Fibroblast of skin of left biceps (primary cell): ENCODE measurements at regions not wholly inside any gene's neighbourhood (a gene's known extent, or its start where the extent isn't known, plus 50 kb on each side); places are given as distances from the start of the nearest gene placed in this dataset.
"Not testable (repeated sequence)": the region's sequence is repeated elsewhere in the genome, so short reads cannot be mapped to it uniquely, and the experiment has no call there.

Experiments used
- DNase-seq, 2 experiments: peaks; one replicate each; pipeline ENCODE4 v3.0.0-alpha.2; 2013; ENCODE audit warnings: low read depth in 2 of 2

DNA sequence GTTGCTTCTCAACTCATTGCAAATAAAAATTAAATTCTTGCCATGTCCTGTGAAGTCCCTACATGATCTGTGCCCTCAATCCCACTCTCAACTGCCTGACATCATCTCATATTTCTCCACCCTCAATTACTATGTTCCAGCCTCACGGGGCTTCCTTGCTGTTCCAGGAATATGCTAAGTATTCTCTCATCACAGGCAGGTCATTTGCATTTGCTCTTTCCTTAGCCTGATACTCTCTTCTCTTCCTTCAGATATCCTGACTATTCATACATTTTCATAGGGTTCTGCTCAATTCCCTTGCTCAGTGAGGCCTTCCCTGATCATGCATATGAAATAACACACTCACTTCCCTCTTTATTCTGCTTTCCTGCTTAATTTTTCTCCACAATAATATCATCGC, 135.1 kb upstream of the DAB2 start:
- DNase-seq, result no peak

DNA sequence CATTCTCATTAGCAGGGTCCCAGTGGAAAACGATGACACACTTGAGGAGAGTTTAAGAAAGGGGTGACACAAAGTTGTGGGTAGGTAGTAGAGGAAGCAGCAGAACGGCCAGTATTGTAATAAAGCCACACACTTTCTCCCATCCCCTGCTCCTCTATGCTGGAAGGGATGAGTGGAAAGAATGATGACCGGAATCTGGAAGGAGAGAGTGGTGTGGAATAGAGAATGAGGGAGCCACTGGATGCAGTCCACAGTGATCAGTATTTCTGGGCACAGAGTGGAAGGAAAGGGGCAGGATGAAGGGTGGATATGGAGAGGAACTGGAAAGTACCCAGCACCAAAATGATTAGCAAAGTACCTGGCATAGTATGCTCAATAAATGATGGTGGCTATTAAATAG, 133.8 kb upstream of the DAB2 start:
- no peak for DNase-seq

GRCh38 chr5:39555788-39556187, 131.0 kb upstream of the DAB2 start:
- DNase-seq, result no peak

DNA sequence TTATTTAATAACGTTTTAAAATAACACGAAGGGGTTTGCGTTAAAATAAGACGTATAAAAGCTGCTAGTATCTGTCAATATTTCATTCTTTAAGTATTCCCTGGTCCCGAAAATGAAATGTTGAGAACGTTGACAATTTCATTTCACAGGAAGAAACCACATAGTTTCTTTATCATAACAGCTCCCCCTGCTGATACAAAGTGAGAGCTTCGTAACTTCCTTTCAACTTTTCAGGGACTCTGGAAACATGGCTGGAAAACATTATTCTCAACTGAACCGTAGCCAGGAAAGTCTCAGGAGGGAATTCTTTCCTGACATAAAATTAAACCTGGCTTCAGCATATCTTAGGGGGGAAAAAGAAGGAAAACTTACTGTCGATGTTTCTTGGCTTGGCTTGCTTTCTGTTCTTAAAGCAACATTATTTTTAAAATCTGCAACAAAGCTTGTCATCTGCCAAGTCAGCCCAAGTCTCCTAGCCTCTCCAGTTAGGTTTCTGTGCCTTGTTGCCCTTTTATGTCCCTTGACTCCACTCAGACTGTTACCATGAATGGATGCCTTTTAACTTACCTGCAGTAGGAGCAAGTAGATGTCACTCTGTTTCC, 122.9 kb upstream of the DAB2 start:
- DNase-seq, result peak; percentile 81 to 84

GRCh38 chr5:39544941-39545340, 120.2 kb upstream of the DAB2 start:
- no peak for DNase-seq

- DNase-seq, result peak in 1 of 2 experiments; percentile 15
Measured at GRCh38 chr5:39543335-39543734, 118.6 kb upstream of the DAB2 start.

- no peak for DNase-seq
Measured at GRCh38 chr5:39542511-39543285, 117.9 kb upstream of the DAB2 start.

DNA sequence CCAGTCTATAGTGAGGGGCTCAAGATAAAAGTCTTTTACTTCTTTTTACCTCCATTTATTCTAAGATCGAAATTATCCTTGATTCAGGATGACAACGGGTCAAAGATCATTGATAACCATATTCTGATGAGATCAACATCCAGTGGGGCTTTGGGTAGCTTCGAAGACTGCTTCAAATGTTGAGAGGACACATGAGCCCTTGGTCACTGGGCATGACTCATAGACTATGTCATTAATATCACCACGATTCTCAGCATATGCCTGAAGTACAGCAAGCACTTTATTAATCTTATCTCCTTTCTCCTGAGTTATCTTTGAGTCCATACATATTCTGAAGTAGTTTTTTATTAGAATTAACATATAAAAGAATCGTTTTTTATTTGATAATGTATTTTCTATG, 117.1 kb upstream of the DAB2 start:
- no peak for DNase-seq

GRCh38 chr5:39539470-39539869, 114.7 kb upstream of the DAB2 start:
- DNase-seq, result no peak

DNA sequence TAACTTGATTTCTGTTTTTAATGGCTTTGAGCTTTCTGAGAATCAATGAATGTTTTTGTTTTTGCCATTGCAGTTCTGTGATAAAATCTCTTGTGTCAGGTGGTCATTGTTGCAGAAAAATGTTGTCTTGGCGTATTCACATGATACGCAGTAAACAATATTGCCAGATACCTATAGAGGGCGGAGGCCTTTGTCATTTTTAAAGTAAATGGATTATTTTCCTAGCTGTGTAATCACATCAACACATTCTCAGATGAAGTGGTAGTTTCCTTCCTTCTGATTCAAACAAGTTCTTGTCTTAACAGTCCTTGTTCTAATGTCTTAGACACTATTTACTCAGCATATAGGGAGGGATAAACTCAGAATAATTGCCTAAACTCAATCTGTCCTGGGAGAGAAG, 109.9 kb upstream of the DAB2 start:
- DNase-seq, result no peak

- DNase-seq, result no peak
Measured at GRCh38 chr5:39533749-39534148, 109.0 kb upstream of the DAB2 start.

GRCh38 chr5:39532511-39532910, 107.7 kb upstream of the DAB2 start:
- DNase-seq, result no peak

DNA sequence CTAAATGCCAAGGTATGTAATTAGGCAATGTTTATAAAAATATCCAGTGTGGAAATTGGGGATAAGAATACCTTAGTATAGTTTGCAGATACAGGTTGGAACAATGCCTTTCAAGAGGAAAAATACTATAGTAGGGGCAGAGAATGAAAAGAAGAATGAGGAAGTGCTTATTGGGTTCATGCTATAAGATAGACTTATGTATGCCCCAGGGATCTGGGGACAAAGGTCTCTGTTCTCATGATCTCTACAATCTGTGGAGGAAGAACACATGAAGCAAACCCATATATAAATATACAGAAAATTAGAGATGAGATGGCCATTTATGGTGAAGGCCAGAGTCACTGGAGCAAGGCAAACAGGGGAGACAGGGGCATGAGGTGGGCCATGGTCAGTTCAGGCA, 106.5 kb upstream of the DAB2 start:
- DNase-seq, result no peak

- DNase-seq, result no peak
Measured at GRCh38 chr5:39526914-39527477, 102.2 kb upstream of the DAB2 start.

DNA sequence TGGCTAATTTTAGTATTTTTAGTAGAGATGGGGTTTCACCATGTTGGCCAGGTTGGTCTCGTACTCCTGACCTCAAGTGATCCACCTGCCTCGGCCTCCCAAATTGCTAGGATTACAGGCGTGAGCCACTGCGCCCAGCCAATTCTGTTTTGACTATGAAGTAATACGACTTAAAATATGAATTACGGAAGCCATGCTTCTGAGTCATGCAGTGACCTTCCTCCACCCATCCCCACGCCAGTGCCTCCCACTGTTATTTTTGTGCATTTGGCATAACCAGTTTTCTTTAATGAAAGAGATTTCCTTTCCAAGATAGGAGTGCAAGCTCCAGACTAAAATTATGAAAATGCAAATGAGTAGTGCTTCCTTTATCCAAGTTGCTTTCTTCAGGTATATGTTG, 101.0 kb upstream of the DAB2 start:
- not testable (repeated sequence) for DNase-seq

DNA sequence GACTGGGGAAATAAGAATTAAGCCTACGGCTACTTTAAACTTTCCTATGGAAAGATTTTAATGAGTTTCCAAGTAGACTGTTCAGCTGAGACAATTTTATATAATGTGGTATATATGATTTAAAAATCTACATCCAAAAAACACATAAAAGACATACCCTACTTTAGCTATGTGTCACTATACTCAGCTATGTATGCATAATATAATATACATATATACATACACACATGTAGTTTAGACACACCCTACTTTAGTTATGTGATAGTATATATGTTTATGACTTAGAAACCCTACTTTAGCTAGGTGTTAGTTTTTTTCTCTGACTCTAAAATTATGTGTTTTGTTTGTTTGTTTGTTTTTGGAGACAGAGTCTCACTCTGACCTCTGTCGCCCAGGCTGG, 100.5 kb upstream of the DAB2 start:
- DNase-seq, result no peak

DNA sequence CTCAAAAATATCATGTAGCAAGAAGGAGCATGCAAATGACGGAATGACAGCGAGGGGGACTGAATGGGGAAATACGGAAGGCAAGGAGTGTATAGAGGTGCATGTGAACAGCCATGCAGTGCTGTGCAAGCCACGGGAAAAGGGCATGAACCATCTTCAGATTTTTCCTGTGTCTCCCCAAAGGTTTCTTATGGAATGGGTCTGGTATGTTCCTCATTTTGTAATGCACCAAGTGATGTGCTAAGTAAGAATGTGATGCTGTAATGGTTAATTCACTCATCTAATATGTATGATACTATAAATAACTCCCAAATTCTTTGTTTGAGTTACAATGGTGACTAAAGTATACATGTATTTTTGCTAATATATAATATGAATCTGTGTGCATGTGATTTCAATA, 99.0 kb upstream of the DAB2 start:
- DNase-seq, result no peak

GRCh38 chr5:39521940-39522590, 97.3 kb upstream of the DAB2 start:
- no peak for DNase-seq

DNA sequence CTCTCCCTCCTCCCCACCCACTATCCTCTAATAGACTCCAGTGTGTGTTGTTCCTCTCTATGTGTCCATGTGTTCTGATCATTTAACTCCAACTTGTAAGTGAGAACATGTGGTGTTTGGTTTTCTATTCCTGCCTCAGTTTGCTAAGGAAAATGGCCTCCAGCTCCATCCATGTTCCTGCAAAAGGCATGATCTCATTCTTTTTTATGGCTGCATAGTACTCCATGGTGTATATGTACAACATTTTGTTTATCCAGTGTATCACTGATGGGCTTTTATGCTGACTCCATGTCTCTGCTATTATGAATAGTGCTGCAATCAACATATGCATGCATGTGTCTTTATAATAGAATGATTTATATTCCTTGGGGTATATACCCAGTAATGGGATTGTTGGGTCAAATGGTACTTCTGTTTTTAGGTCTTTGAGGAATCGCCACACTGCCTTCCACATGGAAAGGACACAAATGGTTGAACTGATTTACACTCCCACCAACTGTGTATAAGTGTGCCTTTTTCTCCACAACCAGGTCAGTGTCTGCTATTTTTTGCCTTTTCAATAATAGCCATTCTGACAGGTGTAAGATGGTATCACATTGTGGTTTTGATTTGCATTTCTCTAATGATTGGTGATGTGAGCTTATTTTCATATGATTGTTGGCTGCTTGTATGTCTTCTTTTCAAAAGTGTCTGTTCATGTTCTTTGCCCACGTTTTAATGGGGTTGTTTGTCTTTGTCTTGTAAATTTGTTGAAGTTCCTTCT, 96.5 kb upstream of the DAB2 start:
- no peak for DNase-seq

DNA sequence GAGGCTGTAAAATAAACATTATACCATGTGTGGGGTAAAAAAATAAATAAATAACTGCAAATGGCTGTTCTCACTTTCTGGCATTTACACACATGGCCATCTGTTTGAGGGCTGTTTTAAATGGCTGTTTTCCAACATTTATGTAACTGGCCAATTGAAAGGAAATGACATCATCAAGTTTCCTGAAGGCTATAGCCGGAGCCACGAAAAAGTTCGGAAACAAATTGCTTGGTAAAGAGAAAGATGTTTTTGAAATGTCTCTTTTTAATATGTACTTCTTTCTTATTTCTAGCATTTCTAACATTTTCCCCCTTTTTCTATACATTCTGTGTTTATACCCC, 95.4 kb upstream of the DAB2 start:
- DNase-seq, result peak; percentile 88 to 91

- peak; percentile 72 to 77 for DNase-seq
Measured at GRCh38 chr5:39519566-39520231, 94.9 kb upstream of the DAB2 start.

DNA sequence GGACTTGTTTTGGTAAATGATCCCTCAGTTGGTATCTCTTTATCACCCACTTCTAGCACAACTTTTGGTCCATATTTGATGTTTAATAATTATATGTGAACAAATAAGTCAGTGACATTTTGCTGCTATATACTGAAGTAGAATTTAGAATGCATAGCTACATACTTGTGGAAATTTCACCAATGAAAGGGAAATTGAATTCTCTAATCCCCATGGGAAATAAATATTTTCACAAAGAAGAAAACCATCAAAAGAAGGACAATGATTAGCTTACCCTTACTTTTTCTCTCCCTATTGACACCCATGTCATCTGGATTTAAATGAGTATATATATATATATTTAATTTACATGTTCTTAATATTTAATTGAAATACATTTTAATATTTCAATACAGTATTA, 94.3 kb upstream of the DAB2 start:
- no peak for DNase-seq
